ENCODE measurements at regions not wholly inside any gene's neighbourhood (a gene's known extent, or its start where the extent isn't known, plus 50 kb on each side); places are given as distances from the start of the nearest gene placed in this dataset.

- no peak for ATAC-seq (ENCODE audit: low FRiP score)
- no peak for DNase-seq (ENCODE audit: low spot score)
- TF ChIP-seq, protein P1, sequence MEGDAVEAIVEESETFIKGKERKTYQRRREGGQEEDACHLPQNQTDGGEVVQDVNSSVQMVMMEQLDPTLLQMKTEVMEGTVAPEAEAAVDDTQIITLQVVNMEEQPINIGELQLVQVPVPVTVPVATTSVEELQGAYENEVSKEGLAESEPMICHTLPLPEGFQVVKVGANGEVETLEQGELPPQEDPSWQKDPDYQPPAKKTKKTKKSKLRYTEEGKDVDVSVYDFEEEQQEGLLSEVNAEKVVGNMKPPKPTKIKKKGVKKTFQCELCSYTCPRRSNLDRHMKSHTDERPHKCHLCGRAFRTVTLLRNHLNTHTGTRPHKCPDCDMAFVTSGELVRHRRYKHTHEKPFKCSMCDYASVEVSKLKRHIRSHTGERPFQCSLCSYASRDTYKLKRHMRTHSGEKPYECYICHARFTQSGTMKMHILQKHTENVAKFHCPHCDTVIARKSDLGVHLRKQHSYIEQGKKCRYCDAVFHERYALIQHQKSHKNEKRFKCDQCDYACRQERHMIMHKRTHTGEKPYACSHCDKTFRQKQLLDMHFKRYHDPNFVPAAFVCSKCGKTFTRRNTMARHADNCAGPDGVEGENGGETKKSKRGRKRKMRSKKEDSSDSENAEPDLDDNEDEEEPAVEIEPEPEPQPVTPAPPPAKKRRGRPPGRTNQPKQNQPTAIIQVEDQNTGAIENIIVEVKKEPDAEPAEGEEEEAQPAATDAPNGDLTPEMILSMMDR (IDR thresholded peaks at IDR 0.05) = no peak
Measured at GRCh38 chr6:80930376-80930775, 822.1 kb downstream of the TENT5A start.

GRCh38 chr6:80923816-80924215 lies 817.3 kb downstream of the BCKDHB start:
- TF ChIP-seq, protein P1 (IDR thresholded peaks at IDR 0.05) = no peak
- ATAC-seq (ENCODE audit: low FRiP score) = no peak
- DNase-seq (ENCODE audit: low spot score) = no peak

GRCh38 chr6:80922916-80923455 lies 816.5 kb downstream of the BCKDHB start:
- no peak for DNase-seq (ENCODE audit: low spot score)
- ATAC-seq (ENCODE audit: low FRiP score) = no peak

GRCh38 chr6:80921861-80922460 lies 815.5 kb downstream of the BCKDHB start:
- ATAC-seq (ENCODE audit: low FRiP score) (no peak), DNase-seq (ENCODE audit: low spot score) (no peak)
- TF ChIP-seq, protein P1 (IDR thresholded peaks at IDR 0.05) = no peak

More at GRCh38 chr6:80922916-80923455, 816.5 kb downstream of the BCKDHB start:
- TF ChIP-seq, protein P1 (IDR thresholded peaks at IDR 0.05) = no peak

GRCh38 chr6:80907831-80908230 lies 801.4 kb downstream of the BCKDHB start:
- DNase-seq (ENCODE audit: low spot score) (no peak), ATAC-seq (ENCODE audit: low FRiP score) (no peak)
- TF ChIP-seq, protein P1 (IDR thresholded peaks at IDR 0.05) = no peak

GRCh38 chr6:80903711-80904110 lies 797.2 kb downstream of the BCKDHB start:
- ATAC-seq (ENCODE audit: low FRiP score) (no peak), DNase-seq (ENCODE audit: low spot score) (no peak)
- TF ChIP-seq, protein P1 (IDR thresholded peaks at IDR 0.05) = no peak

- no peak for DNase-seq (ENCODE audit: low spot score)
- ATAC-seq (ENCODE audit: low FRiP score) = no peak
- TF ChIP-seq, protein P1 (IDR thresholded peaks at IDR 0.05) = no peak
Measured at GRCh38 chr6:80886475-80886874, 780.0 kb downstream of the BCKDHB start.
